K562 (cell line): ENCODE measurements at regions not wholly inside any gene's neighbourhood (a gene's known extent, or its start where the extent isn't known, plus 50 kb on each side); places are given as distances from the start of the nearest gene placed in this dataset.

Experiments used
- CBFA2T2 ChIP-seq: fragments of 450-650 bp; conservative IDR thresholded peaks from 2 replicates; pipeline ENCODE4 v1.6.1; 2017; ENCODE audit warnings: mild to moderate bottlenecking
- MGA ChIP-seq: fragments of 450-650 bp; IDR thresholded peaks from 2 replicates; pipeline ENCODE4 v1.6.1; 2016; ENCODE audit warnings: mild to moderate bottlenecking, moderate library complexity
- NFYB ChIP-seq: IDR thresholded peaks from 2 replicates; pipeline ENCODE4 v1.6.1; 2011; ENCODE audit warnings: mild to moderate bottlenecking, moderate library complexity; ENCODE audit not compliant: insufficient read length; ENCODE audit errors: extremely low read depth
- TGIF2 ChIP-seq: sonication (generic); formaldehyde crosslinking; IDR thresholded peaks from 2 replicates; pipeline ENCODE4 v1.8.1; 2022; ENCODE audit warnings: mild to moderate bottlenecking, missing genetic modification reagents, moderate library complexity

GRCh38 chr9:129446828-129447550 lies 173.9 kb downstream of the C9orf50 start (continued):
- TF ChIP-seq MGA (peak; percentile 57), TGIF2 (CRISPR knock-in tag) (no peak), CBFA2T2 (peak; percentile 56), NFYB (peak; percentile 5)
